ENCODE measurements at regions not wholly inside any gene's neighbourhood (a gene's known extent, or its start where the extent isn't known, plus 50 kb on each side); places are given as distances from the start of the nearest gene placed in this dataset.

GRCh38 chr7:121513105-121513504 is 117.0 kb upstream of the FAM3C start:
- H3K4me3 ChIP-seq (ENCODE audit: low read depth, low read length) = no peak overlapping the region
- no peak for TF ChIP-seq POLR2A (IDR thresholded peaks at IDR 0.05; ENCODE audit: extremely low read depth, insufficient read length)
- no peak for TF ChIP-seq MYC (IDR thresholded peaks at IDR 0.05; ENCODE audit: low read depth, low read length)
- no peak for TF ChIP-seq CTCF (IDR thresholded peaks at IDR 0.05; ENCODE audit: low read depth, low read length)
- TF ChIP-seq MAX (IDR thresholded peaks at IDR 0.05; ENCODE audit: low read depth, low read length) = no peak
- DNase-seq (ENCODE audit: low read depth) = no peak

- TF ChIP-seq CTCF (IDR thresholded peaks at IDR 0.05; ENCODE audit: low read depth, low read length) (no peak), MYC (IDR thresholded peaks at IDR 0.05; ENCODE audit: low read depth, low read length) (no peak), POLR2A (IDR thresholded peaks at IDR 0.05; ENCODE audit: extremely low read depth, insufficient read length) (no peak), MAX (IDR thresholded peaks at IDR 0.05; ENCODE audit: low read depth, low read length) (no peak)
- no peak for DNase-seq (ENCODE audit: low read depth)
- H3K4me3 ChIP-seq (ENCODE audit: low read depth, low read length) = no peak overlapping the region
These were observed 114.9 kb upstream of the FAM3C start for GRCh38 chr7:121510858-121511482.

GRCh38 chr7:121510302-121510701 is 114.2 kb upstream of the FAM3C start:
- peak; percentile 20 for DNase-seq (ENCODE audit: low read depth)
- no peak overlapping the region for H3K4me3 ChIP-seq (ENCODE audit: low read depth, low read length)
- TF ChIP-seq MYC (IDR thresholded peaks at IDR 0.05; ENCODE audit: low read depth, low read length) (no peak), POLR2A (IDR thresholded peaks at IDR 0.05; ENCODE audit: extremely low read depth, insufficient read length) (no peak), MAX (IDR thresholded peaks at IDR 0.05; ENCODE audit: low read depth, low read length) (no peak), CTCF (IDR thresholded peaks at IDR 0.05; ENCODE audit: low read depth, low read length) (peak; percentile 8)

GRCh38 chr7:121505540-121506182 is 109.6 kb upstream of the FAM3C start:
- no peak overlapping the region for H3K4me3 ChIP-seq (ENCODE audit: low read depth, low read length)
- TF ChIP-seq MYC (IDR thresholded peaks at IDR 0.05; ENCODE audit: low read depth, low read length) (no peak), CTCF (IDR thresholded peaks at IDR 0.05; ENCODE audit: low read depth, low read length) (no peak), MAX (IDR thresholded peaks at IDR 0.05; ENCODE audit: low read depth, low read length) (no peak), POLR2A (IDR thresholded peaks at IDR 0.05; ENCODE audit: extremely low read depth, insufficient read length) (no peak)
- no peak for DNase-seq (ENCODE audit: low read depth)

GRCh38 chr7:121505021-121505420 is 108.9 kb upstream of the FAM3C start:
- no peak for TF ChIP-seq MYC (IDR thresholded peaks at IDR 0.05; ENCODE audit: low read depth, low read length)
- no peak for DNase-seq (ENCODE audit: low read depth)
- H3K4me3 ChIP-seq (ENCODE audit: low read depth, low read length) = no peak overlapping the region

GRCh38 chr7:121504482-121504881 is 108.4 kb upstream of the FAM3C start:
- TF ChIP-seq MAX (IDR thresholded peaks at IDR 0.05; ENCODE audit: low read depth, low read length) (no peak), MYC (IDR thresholded peaks at IDR 0.05; ENCODE audit: low read depth, low read length) (no peak), CTCF (IDR thresholded peaks at IDR 0.05; ENCODE audit: low read depth, low read length) (no peak), POLR2A (IDR thresholded peaks at IDR 0.05; ENCODE audit: extremely low read depth, insufficient read length) (no peak)
- no peak overlapping the region for H3K4me3 ChIP-seq (ENCODE audit: low read depth, low read length)
- no peak for DNase-seq (ENCODE audit: low read depth)
